NB4 (cell line): ENCODE measurements at regions not wholly inside any gene's neighbourhood (a gene's known extent, or its start where the extent isn't known, plus 50 kb on each side); places are given as distances from the start of the nearest gene placed in this dataset.

Experiments used
- DNase-seq: peaks from one replicate; pipeline ENCODE4 v3.0.0; 2010; ENCODE audit warnings: low read depth
- H3K4me3 ChIP-seq: one replicate; pipeline ENCODE4 v1.5.1; 2011; ENCODE audit warnings: mild to moderate bottlenecking, low read depth, low read length, moderate library complexity
- MYC ChIP-seq: IDR thresholded peaks from 2 replicates; pipeline ENCODE4 v1.6.1; 2011; ENCODE audit warnings: low read depth, low read length
- POLR2A ChIP-seq: IDR thresholded peaks from 2 replicates; pipeline ENCODE4 v1.6.1; 2011; ENCODE audit warnings: mild to moderate bottlenecking; ENCODE audit not compliant: insufficient read length; ENCODE audit errors: extremely low read depth
- TF ChIP-seq, protein P1 (sequence below): IDR thresholded peaks from one replicate; pipeline ENCODE4 v1.5.1; 2012; ENCODE audit warnings: low read depth, low read length
- TF ChIP-seq, protein P2 (sequence below): IDR thresholded peaks from 2 replicates; pipeline ENCODE4 v1.6.1; 2011; ENCODE audit warnings: low read depth, low read length

- H3K4me3 ChIP-seq = no peak overlapping the region
- no peak for DNase-seq
- TF ChIP-seq, protein P1, sequence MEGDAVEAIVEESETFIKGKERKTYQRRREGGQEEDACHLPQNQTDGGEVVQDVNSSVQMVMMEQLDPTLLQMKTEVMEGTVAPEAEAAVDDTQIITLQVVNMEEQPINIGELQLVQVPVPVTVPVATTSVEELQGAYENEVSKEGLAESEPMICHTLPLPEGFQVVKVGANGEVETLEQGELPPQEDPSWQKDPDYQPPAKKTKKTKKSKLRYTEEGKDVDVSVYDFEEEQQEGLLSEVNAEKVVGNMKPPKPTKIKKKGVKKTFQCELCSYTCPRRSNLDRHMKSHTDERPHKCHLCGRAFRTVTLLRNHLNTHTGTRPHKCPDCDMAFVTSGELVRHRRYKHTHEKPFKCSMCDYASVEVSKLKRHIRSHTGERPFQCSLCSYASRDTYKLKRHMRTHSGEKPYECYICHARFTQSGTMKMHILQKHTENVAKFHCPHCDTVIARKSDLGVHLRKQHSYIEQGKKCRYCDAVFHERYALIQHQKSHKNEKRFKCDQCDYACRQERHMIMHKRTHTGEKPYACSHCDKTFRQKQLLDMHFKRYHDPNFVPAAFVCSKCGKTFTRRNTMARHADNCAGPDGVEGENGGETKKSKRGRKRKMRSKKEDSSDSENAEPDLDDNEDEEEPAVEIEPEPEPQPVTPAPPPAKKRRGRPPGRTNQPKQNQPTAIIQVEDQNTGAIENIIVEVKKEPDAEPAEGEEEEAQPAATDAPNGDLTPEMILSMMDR = no peak
- TF ChIP-seq MYC (no peak), POLR2A (no peak)
- TF ChIP-seq, protein P2, sequence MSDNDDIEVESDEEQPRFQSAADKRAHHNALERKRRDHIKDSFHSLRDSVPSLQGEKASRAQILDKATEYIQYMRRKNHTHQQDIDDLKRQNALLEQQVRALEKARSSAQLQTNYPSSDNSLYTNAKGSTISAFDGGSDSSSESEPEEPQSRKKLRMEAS = no peak
Observed at GRCh38 chr2:23091019-23091418, 294.0 kb upstream of the KLHL29 start.

DNA sequence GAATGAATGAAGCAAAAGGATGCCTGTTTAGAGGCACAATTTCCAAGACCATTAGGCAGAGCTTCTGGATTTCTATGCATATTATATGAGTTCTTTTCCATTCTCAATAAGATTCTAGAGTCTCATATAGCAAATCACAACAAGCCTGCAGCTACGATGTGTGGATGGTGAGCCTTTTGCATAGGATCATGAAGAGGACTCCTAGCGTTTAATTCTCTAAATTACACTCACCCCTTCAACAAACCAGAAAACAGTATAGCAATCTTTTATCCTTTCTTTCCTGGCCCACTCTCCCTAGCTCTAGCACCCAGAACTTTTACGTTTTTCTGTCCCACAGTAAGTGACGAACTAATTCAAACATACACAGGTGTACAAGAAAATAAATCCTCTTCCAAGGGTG, 293.1 kb upstream of the KLHL29 start:
- DNase-seq = no peak
- TF ChIP-seq, protein P1 = no peak
- TF ChIP-seq POLR2A (no peak), MYC (no peak)
- TF ChIP-seq, protein P2 = no peak
- no peak overlapping the region for H3K4me3 ChIP-seq

DNA sequence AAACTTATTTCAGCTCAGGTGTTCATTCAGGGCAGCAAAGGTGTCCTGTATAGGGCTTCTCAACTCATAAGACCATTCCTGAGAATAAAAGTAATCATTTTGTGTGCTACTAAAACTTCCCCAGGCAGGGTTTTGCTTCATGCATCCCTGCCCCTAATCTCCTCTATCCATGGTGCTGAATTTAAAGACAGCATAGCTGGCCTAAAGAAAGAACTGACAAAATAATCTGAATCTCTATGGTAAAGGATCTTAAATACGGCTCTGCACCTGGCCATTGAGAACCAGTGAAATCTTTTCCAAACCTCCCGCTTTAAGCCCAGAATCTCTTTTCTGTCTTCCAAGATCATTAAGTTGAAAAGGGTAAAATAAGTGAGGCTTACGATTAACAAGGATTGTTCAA, 292.1 kb upstream of the KLHL29 start:
- peak; percentile 27 for DNase-seq
- H3K4me3 ChIP-seq = no peak overlapping the region
- TF ChIP-seq MYC = no peak
- TF ChIP-seq, protein P2 = no peak
- TF ChIP-seq, protein P1 = no peak
- TF ChIP-seq POLR2A = no peak

GRCh38 chr2:23093513-23093912, 291.5 kb upstream of the KLHL29 start:
- no peak for DNase-seq
- H3K4me3 ChIP-seq = no peak overlapping the region
- TF ChIP-seq POLR2A = no peak
- no peak for TF ChIP-seq MYC

DNA sequence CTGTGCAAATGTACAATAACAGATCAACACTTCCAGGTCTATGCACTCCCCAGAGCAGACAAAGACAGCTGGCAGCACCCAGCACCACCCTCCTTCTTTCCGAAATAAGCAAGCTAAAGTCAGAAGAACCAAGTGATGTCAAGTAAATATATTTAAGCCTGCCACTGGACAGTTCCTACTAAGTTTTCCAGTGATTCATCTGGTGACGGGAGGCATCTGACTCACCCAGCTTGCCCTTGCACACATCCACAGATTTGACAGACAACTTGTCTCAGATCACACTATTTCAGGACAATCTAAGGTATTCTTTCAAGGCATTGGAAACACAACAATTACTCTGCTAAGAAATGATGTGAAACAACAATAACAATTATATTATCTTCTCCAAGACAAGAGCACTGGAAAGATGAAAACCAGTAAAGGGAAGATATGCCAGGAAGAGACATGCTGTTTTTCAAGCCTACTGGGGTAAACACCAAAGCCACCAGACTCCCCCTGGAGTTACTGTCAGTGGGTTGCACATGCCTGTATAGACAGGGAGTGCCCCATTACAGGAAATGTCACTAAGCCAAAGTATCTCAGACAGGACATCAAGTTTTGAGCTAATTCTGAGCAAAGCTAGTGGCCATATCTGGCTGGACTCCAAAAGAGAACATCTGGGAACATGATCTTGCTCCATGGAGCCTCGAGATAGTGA, 287.9 kb upstream of the KLHL29 start:
- no peak for DNase-seq

DNA sequence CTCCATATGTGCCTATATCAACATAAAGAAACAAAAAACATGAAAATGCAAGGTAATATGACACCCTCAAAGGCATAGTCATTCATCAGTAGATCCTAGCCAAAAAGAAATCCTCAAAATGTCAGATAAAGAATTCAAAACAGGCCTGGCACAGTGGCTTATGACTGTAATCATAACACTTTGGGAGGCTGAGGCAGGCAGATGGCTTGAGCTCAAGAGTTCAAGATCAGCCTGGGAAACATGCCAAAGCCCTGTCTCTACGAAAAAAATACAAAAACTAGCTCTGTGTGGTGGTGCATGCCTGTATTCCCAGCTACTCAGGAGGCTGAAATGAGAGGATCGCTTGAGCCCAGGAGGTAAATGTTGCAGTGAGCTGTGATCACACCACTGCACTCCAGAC, 284.6 kb upstream of the KLHL29 start:
- TF ChIP-seq POLR2A = no peak
- TF ChIP-seq, protein P1 = no peak
- TF ChIP-seq, protein P2 = no peak
- TF ChIP-seq MYC = no peak
- H3K4me3 ChIP-seq = no peak overlapping the region
- no peak for DNase-seq

More for the DNA sequence above, 287.9 kb upstream of the KLHL29 start:
- no peak overlapping the region for H3K4me3 ChIP-seq
- TF ChIP-seq MYC = no peak
- TF ChIP-seq POLR2A = no peak
- TF ChIP-seq, protein P1 = no peak
- TF ChIP-seq, protein P2 = no peak
